Liver (tissue), 8 donors: ENCODE measurements at regions not wholly inside any gene's neighbourhood (a gene's known extent, or its start where the extent isn't known, plus 50 kb on each side); places are given as distances from the start of the nearest gene placed in this dataset.

Experiments used
- DNase-seq: peaks from one replicate; pipeline ENCODE4 v3.0.0-alpha.2; 2017; ENCODE audit warnings: low spot score
- H3K27ac ChIP-seq, 2 donors: one replicate each; pipeline ENCODE4 v1.7.0; 2013; ENCODE audit warnings: inconsistent platforms in 2 of 2, low read length in 2 of 2, control low read depth in 1 of 2, low read depth in 1 of 2, mild to moderate bottlenecking in 1 of 2
- H3K27me3 ChIP-seq, 4 donors: one replicate each; pipeline versions ENCODE4 v1.6.1 to v1.7.0; 2013; ENCODE audit warnings: low read length in 3 of 4, inconsistent platforms in 1 of 4, mild to moderate bottlenecking in 1 of 4, moderate library complexity in 1 of 4; ENCODE audit not compliant: control insufficient read depth in 4 of 4, insufficient read depth in 4 of 4
- H3K36me3 ChIP-seq, 4 donors: one replicate each; pipeline versions ENCODE4 v1.6.1 to v1.7.0; 2013; ENCODE audit warnings: low read length in 3 of 4, mild to moderate bottlenecking in 3 of 4, low read depth in 1 of 4, moderate library complexity in 1 of 4; ENCODE audit not compliant: control insufficient read depth in 4 of 4, insufficient read depth in 3 of 4
- H3K4me1 ChIP-seq, 4 donors: one replicate each; pipeline versions ENCODE4 v1.6.1 to v1.7.0; 2013; ENCODE audit warnings: low read length in 3 of 4, mild to moderate bottlenecking in 3 of 4, moderate library complexity in 1 of 4; ENCODE audit not compliant: control insufficient read depth in 4 of 4, insufficient read depth in 4 of 4
- H3K4me3 ChIP-seq, 3 donors: one replicate each; pipeline versions ENCODE4 v1.6.1 to v1.7.0; 2013; ENCODE audit warnings: low read length in 3 of 3, control low read depth in 1 of 3, low read depth in 1 of 3, mild to moderate bottlenecking in 1 of 3
- H3K9ac ChIP-seq, 2 donors: one replicate each; pipeline ENCODE4 v1.7.0; 2013; ENCODE audit warnings: low read length in 2 of 2, mild to moderate bottlenecking in 2 of 2, moderate library complexity in 2 of 2, control low read depth in 1 of 2, low read depth in 1 of 2
- H3K9me3 ChIP-seq, 4 donors: one replicate each; pipeline versions ENCODE4 v1.6.1 to v1.7.0; 2013; ENCODE audit warnings: low read length in 3 of 4; ENCODE audit not compliant: control insufficient read depth in 4 of 4
- ATF3 ChIP-seq: IDR thresholded peaks from 2 replicates; pipeline ENCODE4 v1.6.1; 2016; ENCODE audit warnings: antibody characterized with exemption
- CTCF ChIP-seq: fragments of 150-350 bp; IDR thresholded peaks from 2 replicates; pipeline ENCODE4 v1.5.1; 2017; ENCODE audit warnings: improper control_type of control experiment, low read depth, low read length; ENCODE audit not compliant: missing input control
- EGR1 ChIP-seq, 2 donors: IDR thresholded peaks; 2 replicates each; pipeline ENCODE4 v1.6.1; 2016 to 2018; ENCODE audit warnings: antibody characterized with exemption in 2 of 2, low read depth in 2 of 2
- FOXA1 ChIP-seq: IDR thresholded peaks from 2 replicates; pipeline ENCODE4 v1.6.1; 2016; ENCODE audit warnings: antibody characterized with exemption
- FOXA2 ChIP-seq: IDR thresholded peaks from 2 replicates; pipeline ENCODE4 v1.6.1; 2016; ENCODE audit warnings: antibody characterized with exemption
- GABPA ChIP-seq, 2 donors: IDR thresholded peaks in 1 of 2; conservative IDR thresholded peaks in 1 of 2; 2 replicates each; pipeline ENCODE4 v1.6.1; 2016; ENCODE audit warnings: antibody characterized with exemption in 2 of 2, mild to moderate bottlenecking in 1 of 2, moderate library complexity in 1 of 2
- HNF4A ChIP-seq, 2 donors: conservative IDR thresholded peaks; 2 replicates each; pipeline ENCODE4 v1.6.1; 2016; ENCODE audit warnings: antibody characterized with exemption in 2 of 2, mild to moderate bottlenecking in 2 of 2
- HNF4G ChIP-seq: IDR thresholded peaks from 2 replicates; pipeline ENCODE4 v1.6.1; 2016; ENCODE audit warnings: antibody characterized with exemption
- JUND ChIP-seq, 2 donors: IDR thresholded peaks; 2 replicates each; pipeline ENCODE4 v1.6.1; 2016; ENCODE audit warnings: antibody characterized with exemption in 2 of 2
- MAX ChIP-seq: IDR thresholded peaks from 2 replicates; pipeline ENCODE4 v1.6.1; 2016; ENCODE audit warnings: antibody characterized with exemption
- NR2F2 ChIP-seq: IDR thresholded peaks from 2 replicates; pipeline ENCODE4 v1.6.1; 2016; ENCODE audit warnings: antibody characterized with exemption
- REST ChIP-seq: IDR thresholded peaks from 2 replicates; pipeline ENCODE4 v1.6.1; 2016; ENCODE audit warnings: antibody characterized with exemption, mild to moderate bottlenecking
- RXRA ChIP-seq, 2 donors: IDR thresholded peaks; 2 replicates each; pipeline ENCODE4 v1.6.1; 2017 to 2018; ENCODE audit warnings: antibody characterized with exemption in 2 of 2, mild to moderate bottlenecking in 1 of 2
- SP1 ChIP-seq: IDR thresholded peaks from 2 replicates; pipeline ENCODE4 v1.6.1; 2018; ENCODE audit warnings: antibody characterized with exemption, mild to moderate bottlenecking
- TAF1 ChIP-seq: conservative IDR thresholded peaks from 2 replicates; pipeline ENCODE4 v1.6.1; 2016; ENCODE audit warnings: antibody characterized with exemption, mild to moderate bottlenecking
- YY1 ChIP-seq: IDR thresholded peaks from 2 replicates; pipeline ENCODE4 v1.6.1; 2016; ENCODE audit warnings: antibody characterized with exemption, mild to moderate bottlenecking
- ZBTB33 ChIP-seq: IDR thresholded peaks from 2 replicates; pipeline ENCODE4 v1.6.1; 2016; ENCODE audit warnings: antibody characterized with exemption
- WGBS: extraction: QIAGEN DNeasy Blood & Tissue Kit; methylation state at CpG from one replicate; pipeline ENCODE4 v1.1.7; 2013; 5-methylcytosine and 5-hydroxymethylcytosine counted together
- donor health status: healthy.
- donor health status: healthy.
- donor health status: healthy.
- donor health status: healthy.
- donor health status: healthy.

- Histone ChIP-seq H3K36me3 (no peaks in the 10 kb centered on the region), H3K9ac (no peak overlapping the region), H3K27ac (no peak overlapping the region), H3K4me3 (no peak overlapping the region), H3K27me3 (peaks cover 0 to 6% (median 1%) of the 10 kb centered on the region in 4 donors), H3K9me3 (no peaks in the 10 kb centered on the region), H3K4me1 (no peaks in the 10 kb centered on the region)
- no peak for TF ChIP-seq NR2F2
- no peak for TF ChIP-seq RXRA (IDR thresholded peaks at IDR 0.05)
- TF ChIP-seq FOXA1, result no peak
- no peak for TF ChIP-seq HNF4G
- TF ChIP-seq TAF1, result no peak
- TF ChIP-seq ATF3, result no peak
- no peak for TF ChIP-seq YY1
- no peak for TF ChIP-seq EGR1 (IDR thresholded peaks at IDR 0.05; ENCODE audit: low read depth in 2 of 2)
- TF ChIP-seq FOXA2, result no peak
- TF ChIP-seq SP1, result no peak
- no peak for TF ChIP-seq REST
- no peak for DNase-seq
Observed at GRCh38 chr5:145162626-145163025, 672.5 kb downstream of the PRELID2 start.

- H3K4me1 ChIP-seq, result no peaks in the 10 kb centered on the region
- 68% methylated on average over 3 of the region's 3 CpGs for WGBS
- H3K9me3 ChIP-seq, result no peaks in the 10 kb centered on the region
Observed at GRCh38 chr5:145161391-145161790, 673.8 kb downstream of the PRELID2 start.

More at GRCh38 chr5:145161391-145161790, 673.8 kb downstream of the PRELID2 start:
- Histone ChIP-seq H3K4me3 (no peak overlapping the region), H3K27ac (no peak overlapping the region), H3K27me3 (peaks cover 0 to 6% (median 1%) of the 10 kb centered on the region in 4 donors), H3K9ac (no peak overlapping the region), H3K36me3 (no peaks in the 10 kb centered on the region)
- TF ChIP-seq JUND (IDR thresholded peaks at IDR 0.05) (no peak), REST (no peak), ZBTB33 (no peak), FOXA2 (no peak), YY1 (no peak), ATF3 (no peak), SP1 (no peak), CTCF (no peak), TAF1 (no peak), HNF4A (conservative IDR thresholded peaks at IDR 0.05) (no peak), GABPA (IDR thresholded peaks at IDR 0.05 in 1 of 2, conservative IDR thresholded peaks at IDR 0.05 in 1 of 2) (no peak), MAX (no peak), EGR1 (IDR thresholded peaks at IDR 0.05; ENCODE audit: low read depth in 2 of 2) (no peak)
- DNase-seq, result no peak
